ENCODE measurements at regions not wholly inside any gene's neighbourhood (a gene's known extent, or its start where the extent isn't known, plus 50 kb on each side); places are given as distances from the start of the nearest gene placed in this dataset.

DNA sequence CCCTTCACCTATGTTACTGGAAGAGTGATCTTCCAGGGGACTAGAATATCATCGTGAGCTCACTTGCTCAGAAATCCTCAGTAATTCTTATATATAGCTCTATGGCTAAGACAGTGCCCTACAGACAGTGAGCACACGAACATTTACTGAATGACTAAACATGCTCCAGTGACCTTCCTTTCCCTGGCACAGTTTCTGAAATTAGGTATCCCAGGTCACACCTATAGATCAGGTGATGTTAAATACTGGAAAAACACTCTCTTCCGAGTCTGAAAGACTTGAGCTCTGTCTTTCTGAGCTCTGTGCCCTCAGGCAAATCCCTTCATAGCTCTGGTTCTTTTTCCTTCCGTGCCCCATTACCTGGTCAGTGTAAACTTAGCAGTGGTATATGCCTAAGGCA, 239.4 kb upstream of the LRIG1 start:
- Histone ChIP-seq H3K9me3 (no peaks in the 10 kb centered on the region), H3K9ac (no peak overlapping the region), H4K20me1 (no peaks in the 10 kb centered on the region), H3K27ac (no peak overlapping the region), H3K4me3 (no peak overlapping the region), H3K27me3 (no peaks in the 10 kb centered on the region), H3K36me3 (no peaks in the 10 kb centered on the region), H3K4me2 (no peak overlapping the region), H3K4me1 (no peaks in the 10 kb centered on the region)
- TF ChIP-seq Cebpa-rat (IDR thresholded peaks at IDR 0.05): no peak

DNA sequence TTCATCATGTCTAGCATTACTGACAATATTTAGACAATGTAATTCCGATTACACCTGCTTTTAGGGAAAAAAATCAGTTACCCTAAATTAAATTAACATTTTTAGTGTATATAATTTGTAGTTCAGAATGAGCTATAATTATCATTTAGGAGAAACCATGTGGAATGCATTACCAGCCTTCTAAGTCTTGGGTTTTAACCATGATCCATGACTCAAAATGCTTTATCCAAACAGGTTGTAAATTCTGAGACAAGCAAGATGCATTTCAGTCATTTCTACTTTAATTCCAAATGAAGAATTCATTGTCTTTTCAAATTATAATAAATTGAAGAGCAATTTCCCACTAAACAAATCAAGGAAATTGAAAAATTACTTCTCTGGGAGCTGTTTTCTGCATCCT, 243.7 kb upstream of the LRIG1 start:
- H3K27ac ChIP-seq: no peak overlapping the region
- no peaks in the 10 kb centered on the region for H4K20me1 ChIP-seq
- H3K9ac ChIP-seq: no peak overlapping the region
- H3K9me3 ChIP-seq: no peaks in the 10 kb centered on the region
- no peak overlapping the region for H3K4me2 ChIP-seq
- H3K4me1 ChIP-seq: no peaks in the 10 kb centered on the region
- no peak overlapping the region for H3K4me3 ChIP-seq
- no peaks in the 10 kb centered on the region for H3K36me3 ChIP-seq
- no peaks in the 10 kb centered on the region for H3K27me3 ChIP-seq
- no peak for TF ChIP-seq Cebpa-rat (IDR thresholded peaks at IDR 0.05)

DNA sequence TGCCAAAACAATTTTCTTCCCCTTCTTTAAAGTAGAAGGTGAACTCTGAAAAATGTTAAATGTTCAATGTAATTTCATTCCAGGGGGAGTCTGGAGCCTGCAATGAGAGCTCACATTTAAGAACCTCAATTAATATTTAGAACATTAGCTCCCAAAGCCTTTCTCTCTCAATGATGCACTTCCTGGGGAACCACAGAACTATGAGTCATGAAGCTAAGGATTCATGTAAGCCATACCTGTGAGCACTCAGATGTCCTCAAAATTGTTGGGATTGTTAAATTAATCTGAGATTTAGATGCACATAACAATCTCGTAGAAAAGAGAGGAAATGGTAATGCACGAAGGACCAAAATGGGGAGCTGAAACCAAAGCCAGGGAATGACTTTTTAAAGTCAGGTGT, 244.2 kb upstream of the LRIG1 start:
- no peaks in the 10 kb centered on the region for H3K4me1 ChIP-seq
- no peak overlapping the region for H3K4me3 ChIP-seq
- H3K27ac ChIP-seq: no peak overlapping the region
- H3K9ac ChIP-seq: no peak overlapping the region
- H3K36me3 ChIP-seq: no peaks in the 10 kb centered on the region
- no peak for TF ChIP-seq Cebpa-rat (IDR thresholded peaks at IDR 0.05)
- no peaks in the 10 kb centered on the region for H4K20me1 ChIP-seq
- no peak overlapping the region for H3K4me2 ChIP-seq
- no peaks in the 10 kb centered on the region for H3K27me3 ChIP-seq
- H3K9me3 ChIP-seq: no peaks in the 10 kb centered on the region

DNA sequence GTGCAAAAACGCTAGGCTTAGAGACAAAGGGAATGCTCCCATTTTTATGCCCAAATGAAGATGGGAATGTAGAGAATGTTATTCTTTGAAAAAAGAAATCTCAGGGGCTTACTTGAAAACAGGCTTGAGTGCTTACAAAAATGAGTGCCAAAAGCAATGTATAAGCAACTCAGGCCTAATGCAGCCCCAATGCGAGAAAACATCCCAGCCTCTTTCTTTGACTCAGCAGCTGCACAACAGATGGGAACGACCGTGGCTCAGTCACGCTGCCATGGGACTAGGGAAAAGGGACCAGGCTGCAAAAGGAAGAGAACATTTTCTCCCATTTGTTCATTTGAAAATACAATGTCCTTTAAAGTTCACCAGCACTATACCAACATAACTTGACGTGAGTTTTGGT, 246.4 kb upstream of the LRIG1 start:
- Histone ChIP-seq H3K27ac (no peak overlapping the region), H3K4me1 (no peaks in the 10 kb centered on the region), H3K27me3 (no peaks in the 10 kb centered on the region), H3K4me2 (no peak overlapping the region), H3K9me3 (no peaks in the 10 kb centered on the region), H3K9ac (no peak overlapping the region), H3K4me3 (no peak overlapping the region), H3K36me3 (no peaks in the 10 kb centered on the region), H4K20me1 (no peaks in the 10 kb centered on the region)
- TF ChIP-seq Cebpa-rat (IDR thresholded peaks at IDR 0.05): no peak

DNA sequence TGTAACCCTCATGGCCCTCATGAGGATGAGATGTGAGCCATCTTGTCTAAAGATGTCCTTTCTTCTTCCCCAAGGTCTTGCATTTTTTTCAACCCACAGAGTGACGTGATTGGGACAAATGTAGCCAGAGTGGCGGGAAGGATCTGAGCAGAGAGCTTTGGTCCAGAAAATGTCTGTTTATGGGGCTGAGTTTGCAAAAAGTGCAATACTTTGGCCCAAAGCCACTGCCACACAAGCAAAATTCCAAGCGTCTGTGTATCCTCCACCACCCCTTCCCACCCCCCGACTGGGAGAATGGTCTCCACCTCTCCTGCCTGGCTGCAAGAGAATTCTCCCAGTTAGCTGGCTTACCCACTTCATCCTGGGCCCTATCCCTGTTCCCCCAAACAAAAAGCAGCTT, 246.9 kb upstream of the LRIG1 start:
- no peaks in the 10 kb centered on the region for H4K20me1 ChIP-seq
- H3K4me3 ChIP-seq: no peak overlapping the region
- no peaks in the 10 kb centered on the region for H3K36me3 ChIP-seq
- no peak for TF ChIP-seq Cebpa-rat (IDR thresholded peaks at IDR 0.05)
- H3K9ac ChIP-seq: no peak overlapping the region
- H3K4me1 ChIP-seq: no peaks in the 10 kb centered on the region
- H3K4me2 ChIP-seq: no peak overlapping the region
- H3K27me3 ChIP-seq: no peaks in the 10 kb centered on the region
- H3K27ac ChIP-seq: no peak overlapping the region
- H3K9me3 ChIP-seq: no peaks in the 10 kb centered on the region

DNA sequence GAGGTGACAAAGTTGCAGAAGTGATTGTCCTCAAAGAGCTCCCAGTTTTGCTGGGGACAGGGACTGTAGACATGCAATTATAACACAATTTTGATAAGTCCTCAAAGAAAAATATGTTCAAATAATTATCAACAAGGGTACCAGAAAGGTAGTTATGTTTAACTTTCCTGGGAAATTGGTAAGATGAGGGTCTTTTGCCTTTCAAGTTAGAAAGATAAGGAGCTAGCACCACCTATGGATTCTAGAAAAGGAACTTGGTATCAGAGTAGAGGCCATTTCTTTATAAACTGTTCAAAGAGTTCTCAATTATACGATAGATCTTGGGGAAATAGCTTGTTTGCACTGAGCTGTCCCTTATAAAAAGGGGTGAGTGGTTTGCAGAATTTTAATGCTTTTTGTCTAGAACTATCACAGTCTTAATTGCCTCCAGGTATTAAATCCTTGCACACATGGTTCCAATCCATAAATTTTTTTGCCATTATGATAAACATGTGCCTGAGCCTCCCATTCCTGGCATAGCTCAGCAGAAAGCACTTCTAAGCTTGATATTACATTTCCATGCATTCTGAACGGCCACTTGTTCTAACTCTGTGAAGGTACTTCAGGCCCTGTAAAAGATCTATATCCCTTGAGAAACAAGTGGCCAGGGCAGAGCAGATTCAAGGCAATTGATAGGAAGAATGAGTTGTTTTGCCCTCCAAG, 247.5 kb upstream of the LRIG1 start:
- Histone ChIP-seq H3K36me3 (no peaks in the 10 kb centered on the region), H3K4me3 (no peak overlapping the region)
- TF ChIP-seq Cebpa-rat (IDR thresholded peaks at IDR 0.05): no peak

DNA sequence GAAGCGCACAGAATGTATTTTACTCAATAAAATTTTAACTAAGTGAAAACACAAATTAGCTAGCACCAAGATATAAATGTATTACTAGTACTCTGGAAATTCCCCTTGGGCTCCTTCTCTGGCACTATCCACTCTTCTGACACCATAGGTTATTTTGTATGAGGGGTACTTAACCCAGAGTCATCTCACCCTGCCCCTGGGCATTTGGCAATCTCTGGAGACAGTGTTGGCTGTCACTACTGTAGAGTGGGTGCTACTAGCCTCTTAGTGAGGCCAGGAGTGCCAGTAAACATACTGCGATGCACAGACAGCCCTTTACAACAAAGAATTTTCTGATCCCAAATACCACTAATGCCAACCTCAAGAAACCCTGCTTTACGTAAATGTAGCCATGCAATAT, 246.3 kb upstream of the KBTBD8 start:
- Histone ChIP-seq H3K4me2 (no peak overlapping the region), H3K4me3 (no peak overlapping the region), H3K27ac (no peak overlapping the region), H3K9ac (no peak overlapping the region), H3K36me3 (no peaks in the 10 kb centered on the region), H4K20me1 (no peaks in the 10 kb centered on the region), H3K27me3 (no peaks in the 10 kb centered on the region), H3K4me1 (no peaks in the 10 kb centered on the region), H3K9me3 (no peaks in the 10 kb centered on the region)
- TF ChIP-seq Cebpa-rat (IDR thresholded peaks at IDR 0.05): no peak

More for the DNA sequence above, 247.5 kb upstream of the LRIG1 start:
- H3K27ac ChIP-seq: no peak overlapping the region
- H3K9me3 ChIP-seq: no peaks in the 10 kb centered on the region
- H3K27me3 ChIP-seq: no peaks in the 10 kb centered on the region
- no peaks in the 10 kb centered on the region for H3K4me1 ChIP-seq
- H4K20me1 ChIP-seq: no peaks in the 10 kb centered on the region
- no peak overlapping the region for H3K9ac ChIP-seq
- H3K4me2 ChIP-seq: no peak overlapping the region

DNA sequence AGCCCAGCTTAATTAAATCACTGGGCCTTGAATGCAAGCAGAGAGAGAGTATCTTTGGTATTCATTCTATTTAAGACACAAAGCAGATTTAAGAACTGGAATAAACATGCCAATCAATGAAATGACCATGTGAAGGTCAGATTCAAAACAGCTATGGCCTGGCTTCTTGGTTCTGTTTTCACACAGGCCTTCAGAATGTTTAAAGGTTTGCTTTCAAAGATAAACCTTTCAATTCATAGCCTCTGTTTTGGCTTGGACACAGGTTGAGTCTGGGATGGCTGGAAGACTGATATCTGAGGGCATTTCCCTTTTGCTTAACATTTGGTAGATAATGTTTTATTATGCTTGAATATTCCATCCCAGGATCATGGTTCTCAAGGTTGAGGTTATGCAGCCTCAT, 244.4 kb upstream of the KBTBD8 start:
- no peak for TF ChIP-seq Cebpa-rat (IDR thresholded peaks at IDR 0.05)
- Histone ChIP-seq H4K20me1 (no peaks in the 10 kb centered on the region), H3K4me3 (no peak overlapping the region), H3K36me3 (no peaks in the 10 kb centered on the region), H3K27ac (no peak overlapping the region), H3K9ac (no peak overlapping the region), H3K9me3 (no peaks in the 10 kb centered on the region), H3K4me2 (no peak overlapping the region), H3K27me3 (no peaks in the 10 kb centered on the region), H3K4me1 (no peaks in the 10 kb centered on the region)

DNA sequence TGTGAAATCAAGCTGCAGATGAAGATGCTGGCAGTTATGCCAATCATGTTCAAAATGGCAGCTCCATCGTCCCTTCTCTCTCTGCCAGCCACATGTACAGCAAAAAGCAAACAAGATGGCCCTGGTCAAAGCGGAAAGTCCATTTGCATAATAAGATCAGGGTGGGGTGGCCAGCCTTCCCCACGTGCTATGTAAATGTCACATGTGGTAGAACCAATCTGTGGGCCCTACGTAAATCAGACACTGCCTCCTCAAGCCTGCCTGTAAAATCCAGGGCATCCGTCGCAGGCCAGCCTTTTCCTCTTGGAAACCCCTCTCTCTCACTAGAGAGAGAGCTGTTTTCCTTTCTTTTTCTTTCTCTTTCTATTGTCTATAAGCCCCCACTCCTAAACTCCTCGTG, 243.5 kb upstream of the KBTBD8 start:
- H4K20me1 ChIP-seq: no peaks in the 10 kb centered on the region
- TF ChIP-seq Cebpa-rat (IDR thresholded peaks at IDR 0.05): no peak
- no peaks in the 10 kb centered on the region for H3K9me3 ChIP-seq
- no peak overlapping the region for H3K4me3 ChIP-seq
- no peaks in the 10 kb centered on the region for H3K36me3 ChIP-seq
- no peaks in the 10 kb centered on the region for H3K4me1 ChIP-seq
- no peak overlapping the region for H3K9ac ChIP-seq
- no peaks in the 10 kb centered on the region for H3K27me3 ChIP-seq
- no peak overlapping the region for H3K4me2 ChIP-seq
- H3K27ac ChIP-seq: no peak overlapping the region

DNA sequence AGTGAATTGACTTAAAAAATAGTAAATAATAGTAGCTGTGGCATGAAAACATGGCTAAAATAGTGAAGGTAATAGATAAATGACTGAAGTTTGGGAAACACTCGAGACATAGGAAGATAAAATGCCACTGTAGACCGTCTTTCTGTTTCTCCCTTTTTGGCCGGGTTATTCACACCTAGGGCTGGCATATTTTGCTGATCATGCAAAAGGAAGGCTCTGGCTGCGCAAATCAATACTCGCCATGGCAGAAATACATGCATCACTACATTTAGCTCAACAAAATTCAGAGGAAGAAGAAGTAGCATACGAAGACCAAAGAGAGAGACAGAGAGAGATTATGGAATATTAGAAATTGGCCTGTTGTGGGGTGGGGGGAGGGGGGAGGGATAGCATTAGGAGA, 242.2 kb upstream of the KBTBD8 start:
- H3K36me3 ChIP-seq: no peaks in the 10 kb centered on the region
- no peaks in the 10 kb centered on the region for H3K27me3 ChIP-seq
- H3K9ac ChIP-seq: no peak overlapping the region
- H3K27ac ChIP-seq: no peak overlapping the region
- no peaks in the 10 kb centered on the region for H4K20me1 ChIP-seq
- H3K4me2 ChIP-seq: no peak overlapping the region
- no peaks in the 10 kb centered on the region for H3K4me1 ChIP-seq
- H3K9me3 ChIP-seq: no peaks in the 10 kb centered on the region
- no peak for TF ChIP-seq Cebpa-rat (IDR thresholded peaks at IDR 0.05)
- no peak overlapping the region for H3K4me3 ChIP-seq

DNA sequence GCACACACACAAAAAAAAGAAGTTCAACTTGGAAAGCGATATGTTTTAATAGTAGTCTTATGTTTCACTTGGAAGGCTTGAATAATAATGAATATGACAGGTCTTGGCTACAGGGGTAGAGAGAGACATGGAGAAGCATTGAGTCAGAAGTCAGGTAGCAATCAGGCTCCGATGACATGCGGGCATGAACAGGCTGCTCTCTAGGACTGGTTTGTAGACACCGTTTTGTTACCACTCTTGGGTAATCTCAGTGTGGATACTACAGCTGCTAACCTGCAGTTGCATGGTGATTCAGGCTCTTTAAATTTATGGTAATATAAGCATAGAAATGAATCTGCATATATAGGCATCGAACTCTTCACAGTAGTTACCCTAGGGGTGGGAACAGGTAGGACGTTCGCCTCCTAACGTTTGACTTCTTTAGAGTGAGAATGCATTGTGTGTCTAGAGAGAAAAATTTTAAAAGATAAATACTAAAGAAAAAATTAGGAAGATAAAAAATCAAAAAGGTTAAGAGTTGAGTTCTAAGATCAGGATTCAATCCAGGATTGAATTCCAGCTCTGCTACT, 241.6 kb upstream of the KBTBD8 start:
- no peaks in the 10 kb centered on the region for H3K4me1 ChIP-seq
- TF ChIP-seq Cebpa-rat (IDR thresholded peaks at IDR 0.05): no peak

More for the DNA sequence above, 241.6 kb upstream of the KBTBD8 start:
- no peaks in the 10 kb centered on the region for H3K27me3 ChIP-seq
- no peak overlapping the region for H3K4me3 ChIP-seq
- H3K4me2 ChIP-seq: no peak overlapping the region
- no peak overlapping the region for H3K27ac ChIP-seq
- no peaks in the 10 kb centered on the region for H3K9me3 ChIP-seq
- no peaks in the 10 kb centered on the region for H3K36me3 ChIP-seq
- no peak overlapping the region for H3K9ac ChIP-seq
- H4K20me1 ChIP-seq: no peaks in the 10 kb centered on the region
